ENCODE measurements at regions not wholly inside any gene's neighbourhood (a gene's known extent, or its start where the extent isn't known, plus 50 kb on each side); places are given as distances from the start of the nearest gene placed in this dataset.

- ChIA-PET POLR2A (no interaction called here), CTCF (no interaction called here)
- no peaks in the 10 kb centered on the region for H3K27me3 ChIP-seq (ENCODE audit: control insufficient read depth, insufficient read depth, low read length)
- H3K4me3 ChIP-seq (ENCODE audit: low read depth, low read length): no peak overlapping the region
- DNase-seq (ENCODE audit: low read depth, low spot score): no peak
- no peak for TF ChIP-seq CTCF (IDR thresholded peaks at IDR 0.05; ENCODE audit: low read depth, low read length)
- peaks cover 24% of the 10 kb centered on the region for H3K9me3 ChIP-seq (ENCODE audit: control insufficient read depth, insufficient read depth, low read length)
- no peak overlapping the region for H3K27ac ChIP-seq (ENCODE audit: low read depth, low read length)
Measured at GRCh38 chr12:118750666-118751065, 230.7 kb upstream of the SRRM4 start.

- H3K27me3 ChIP-seq (ENCODE audit: control insufficient read depth, insufficient read depth, low read length): no peaks in the 10 kb centered on the region
- TF ChIP-seq CTCF (IDR thresholded peaks at IDR 0.05; ENCODE audit: low read depth, low read length): no peak
- H3K4me3 ChIP-seq (ENCODE audit: low read depth, low read length): no peak overlapping the region
- ChIA-PET CTCF (no interaction called here), POLR2A (no interaction called here)
- no peak overlapping the region for H3K27ac ChIP-seq (ENCODE audit: low read depth, low read length)
- H3K9me3 ChIP-seq (ENCODE audit: control insufficient read depth, insufficient read depth, low read length): peaks cover 22% of the 10 kb centered on the region
- no peak for DNase-seq (ENCODE audit: low read depth, low spot score)
Measured at GRCh38 chr12:118751355-118751754, 230.0 kb upstream of the SRRM4 start.

GRCh38 chr12:118760623-118761022 lies 220.7 kb upstream of the SRRM4 start:
- TF ChIP-seq CTCF (IDR thresholded peaks at IDR 0.05; ENCODE audit: low read depth, low read length): no peak
- H3K4me3 ChIP-seq (ENCODE audit: low read depth, low read length): no peak overlapping the region
- ChIA-PET CTCF (no interaction called here), POLR2A (no interaction called here)
- H3K9me3 ChIP-seq (ENCODE audit: control insufficient read depth, insufficient read depth, low read length): peaks cover 34% of the 10 kb centered on the region
- no peak overlapping the region for H3K27ac ChIP-seq (ENCODE audit: low read depth, low read length)
- H3K27me3 ChIP-seq (ENCODE audit: control insufficient read depth, insufficient read depth, low read length): no peaks in the 10 kb centered on the region
- no peak for DNase-seq (ENCODE audit: low read depth, low spot score)

DNA sequence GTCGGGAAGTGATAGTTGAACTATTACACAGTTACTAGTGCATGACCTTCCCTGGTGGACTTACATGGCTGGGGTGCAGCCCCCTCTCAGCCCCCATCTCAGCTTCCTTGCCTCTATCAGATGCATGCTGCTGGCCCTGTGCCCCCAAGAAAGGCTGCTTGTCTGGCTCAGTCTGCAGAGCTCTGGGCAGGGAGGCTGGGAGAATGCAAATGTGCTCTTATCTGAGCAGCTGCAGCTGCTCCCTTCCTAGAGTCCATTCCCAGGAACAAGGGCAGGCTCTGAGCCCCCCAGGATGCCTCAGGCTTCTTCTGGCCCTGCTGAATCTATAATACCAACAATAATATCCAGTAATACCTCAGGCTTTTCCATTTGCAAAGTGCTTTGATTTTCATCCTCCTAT lies 218.1 kb upstream of the SRRM4 start:
- ChIA-PET POLR2A (no interaction called here), CTCF (no interaction called here)
- Histone ChIP-seq H3K27ac (ENCODE audit: low read depth, low read length) (no peak overlapping the region), H3K9me3 (ENCODE audit: control insufficient read depth, insufficient read depth, low read length) (peaks cover 41% of the 10 kb centered on the region), H3K27me3 (ENCODE audit: control insufficient read depth, insufficient read depth, low read length) (no peaks in the 10 kb centered on the region), H3K4me3 (ENCODE audit: low read depth, low read length) (no peak overlapping the region)
- no peak for TF ChIP-seq CTCF (IDR thresholded peaks at IDR 0.05; ENCODE audit: low read depth, low read length)
- no peak for DNase-seq (ENCODE audit: low read depth, low spot score)

- Histone ChIP-seq H3K27me3 (ENCODE audit: control insufficient read depth, insufficient read depth, low read length) (no peaks in the 10 kb centered on the region), H3K27ac (ENCODE audit: low read depth, low read length) (no peak overlapping the region), H3K4me3 (ENCODE audit: low read depth, low read length) (no peak overlapping the region), H3K9me3 (ENCODE audit: control insufficient read depth, insufficient read depth, low read length) (peaks cover 46% of the 10 kb centered on the region)
- no peak for TF ChIP-seq CTCF (IDR thresholded peaks at IDR 0.05; ENCODE audit: low read depth, low read length)
- DNase-seq (ENCODE audit: low read depth, low spot score): no peak
- ChIA-PET POLR2A (no interaction called here), CTCF (no interaction called here)
Measured at GRCh38 chr12:118773956-118774723, 207.2 kb upstream of the SRRM4 start.
